GM12891 (cell line): ENCODE measurements at regions not wholly inside any gene's neighbourhood (a gene's known extent, or its start where the extent isn't known, plus 50 kb on each side); places are given as distances from the start of the nearest gene placed in this dataset.

Source experiments
- DNase-seq: peaks from one replicate; pipeline ENCODE4 v3.0.0; 2011; ENCODE audit warnings: low spot score; ENCODE audit not compliant: insufficient read length
- FAIRE-seq: peaks from 2 replicates; lab custom pipeline; 2011; peaks lifted over from hg19 to GRCh38; lab: Jason Lieb, UNC
- PAX5 ChIP-seq: IDR thresholded peaks from 2 replicates; pipeline ENCODE4 v1.6.1; 2011; ENCODE audit warnings: low read length, moderate library complexity, mild to moderate bottlenecking; ENCODE audit not compliant: insufficient read depth, severe bottlenecking
- POLR2A ChIP-seq: IDR thresholded peaks from 2 replicates; pipeline ENCODE4 v1.6.1; 2011; ENCODE audit warnings: low read depth, low read length, control low read depth
- POLR2AphosphoS5 ChIP-seq: IDR thresholded peaks from 2 replicates; pipeline ENCODE4 v1.6.1; 2011; ENCODE audit warnings: low read depth, low read length, control low read depth
- POU2F2 ChIP-seq: IDR thresholded peaks from 2 replicates; pipeline ENCODE4 v1.6.1; 2011; ENCODE audit warnings: low read depth, mild to moderate bottlenecking, control low read depth, low read length, moderate library complexity
- SPI1 ChIP-seq: IDR thresholded peaks from 2 replicates; pipeline ENCODE4 v1.6.1; 2011; ENCODE audit warnings: low read depth, low read length, control low read depth
- TAF1 ChIP-seq: IDR thresholded peaks from 2 replicates; pipeline ENCODE4 v1.6.1; 2011; ENCODE audit warnings: low read depth, low read length, control low read depth

- no peak for FAIRE-seq
- TF ChIP-seq POU2F2 (no peak), POLR2A (no peak), SPI1 (no peak), TAF1 (no peak), PAX5 (no peak), POLR2AphosphoS5 (no peak)
- no peak for DNase-seq
Observed at GRCh38 chr1:69441496-69441895, 126.2 kb upstream of the LRRC7 start.

DNA sequence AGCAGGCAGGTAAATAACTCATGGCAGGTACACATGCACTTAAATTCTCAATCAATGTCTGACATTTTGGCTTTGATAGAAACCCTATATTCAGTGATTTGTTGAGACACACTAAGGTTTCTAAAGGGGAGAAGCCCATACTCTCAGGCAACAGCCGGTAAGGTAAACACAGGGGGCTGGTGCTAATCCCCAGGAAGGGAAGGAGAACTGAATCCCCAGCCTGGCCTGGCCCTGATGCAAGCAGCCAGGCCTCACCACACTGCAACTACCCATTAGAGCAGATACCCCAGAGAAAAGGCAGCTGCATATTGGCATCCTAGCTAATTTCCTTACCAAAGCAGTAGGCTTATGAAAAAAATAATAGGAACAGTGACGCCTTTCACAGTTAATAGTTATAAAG, 116.5 kb upstream of the LRRC7 start:
- FAIRE-seq, result no peak
- TF ChIP-seq PAX5 (no peak), POLR2A (no peak), SPI1 (no peak), TAF1 (no peak), POU2F2 (no peak), POLR2AphosphoS5 (no peak)
- no peak for DNase-seq

DNA sequence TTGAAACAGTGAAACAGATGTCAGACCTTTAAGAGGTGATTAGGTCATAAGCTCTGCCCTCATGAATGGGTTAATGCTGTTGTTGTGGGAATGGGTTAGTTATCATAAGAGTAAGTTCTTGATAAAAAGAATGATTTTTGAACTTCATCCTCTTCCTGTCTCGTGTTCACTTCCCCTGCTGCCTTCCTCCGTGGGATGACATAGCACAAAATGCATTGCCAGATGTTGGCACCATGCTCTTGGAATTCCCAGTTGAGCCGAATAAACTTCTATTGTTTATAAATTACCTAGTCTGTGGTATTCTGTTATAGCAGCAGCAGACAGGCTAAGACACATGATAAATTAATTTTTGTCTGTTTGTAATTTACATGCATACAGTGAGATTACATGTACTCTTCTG, 112.0 kb upstream of the LRRC7 start:
- DNase-seq, result no peak
- FAIRE-seq, result no peak
- no peak for TF ChIP-seq TAF1
- TF ChIP-seq PAX5, result no peak
- TF ChIP-seq SPI1, result no peak
- TF ChIP-seq POU2F2, result no peak
- no peak for TF ChIP-seq POLR2AphosphoS5
- TF ChIP-seq POLR2A, result no peak

- FAIRE-seq (no peak), DNase-seq (no peak)
- no peak for TF ChIP-seq POU2F2
- TF ChIP-seq PAX5, result no peak
- TF ChIP-seq SPI1, result no peak
- TF ChIP-seq POLR2A, result no peak
- TF ChIP-seq TAF1, result no peak
- TF ChIP-seq POLR2AphosphoS5, result no peak
Observed at GRCh38 chr1:69459244-69459643, 108.5 kb upstream of the LRRC7 start.

- TF ChIP-seq TAF1 (no peak), POLR2AphosphoS5 (no peak), SPI1 (no peak)
- DNase-seq (no peak), FAIRE-seq (no peak)
Observed at GRCh38 chr1:69475021-69475420, 92.7 kb upstream of the LRRC7 start.

GRCh38 chr1:69479734-69480133, 88.0 kb upstream of the LRRC7 start:
- TF ChIP-seq TAF1 (no peak), SPI1 (no peak), POLR2A (no peak), PAX5 (no peak), POU2F2 (no peak), POLR2AphosphoS5 (no peak)
- FAIRE-seq (no peak), DNase-seq (no peak)

DNA sequence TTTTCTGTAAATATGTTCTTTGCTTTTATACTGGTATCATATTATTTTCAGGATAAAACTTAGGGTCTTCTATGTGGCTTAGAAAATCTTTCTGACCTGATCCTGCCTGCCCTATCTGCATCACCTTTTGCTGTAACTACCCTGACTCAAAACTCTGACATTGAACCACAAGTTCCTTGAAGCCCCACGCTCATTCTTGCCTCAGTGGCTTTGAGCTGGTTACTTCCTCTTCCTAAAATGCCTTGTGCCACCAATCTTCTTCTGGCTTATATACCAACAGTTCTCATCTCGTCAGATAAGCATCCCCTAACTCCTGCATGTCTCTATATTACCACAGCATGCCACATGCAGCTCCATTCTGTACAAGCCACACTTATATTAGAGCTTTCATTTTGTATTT, 84.5 kb upstream of the LRRC7 start:
- FAIRE-seq, result no peak
- no peak for TF ChIP-seq POLR2A
- no peak for TF ChIP-seq POLR2AphosphoS5
- no peak for TF ChIP-seq PAX5
- no peak for TF ChIP-seq TAF1
- no peak for TF ChIP-seq SPI1
- no peak for TF ChIP-seq POU2F2
- no peak for DNase-seq

- DNase-seq (no peak), FAIRE-seq (no peak)
- TF ChIP-seq POU2F2 (no peak), SPI1 (no peak), POLR2A (no peak), TAF1 (no peak), POLR2AphosphoS5 (no peak), PAX5 (no peak)
Observed at GRCh38 chr1:69485616-69486015, 82.1 kb upstream of the LRRC7 start.

GRCh38 chr1:69491416-69491815, 76.3 kb upstream of the LRRC7 start:
- FAIRE-seq (no peak), DNase-seq (no peak)
- TF ChIP-seq SPI1 (no peak), POLR2A (no peak), TAF1 (no peak), POU2F2 (no peak), POLR2AphosphoS5 (no peak), PAX5 (no peak)

- DNase-seq, result no peak
- TF ChIP-seq POLR2AphosphoS5, result no peak
- no peak for TF ChIP-seq POLR2A
- TF ChIP-seq TAF1, result no peak
- TF ChIP-seq PAX5, result no peak
- no peak for TF ChIP-seq SPI1
- no peak for TF ChIP-seq POU2F2
- no peak for FAIRE-seq
Observed at GRCh38 chr1:69492286-69492685, 75.4 kb upstream of the LRRC7 start.
